Fibroblast of lung (primary cell): ENCODE measurements at regions not wholly inside any gene's neighbourhood (a gene's known extent, or its start where the extent isn't known, plus 50 kb on each side); places are given as distances from the start of the nearest gene placed in this dataset.

Experiments used
- CTCF ChIP-seq, 2 donors: IDR thresholded peaks in 1 of 2; conservative IDR thresholded peaks in 1 of 2; 1 replicate in 1 of 2; 2 replicates in 1 of 2; pipeline ENCODE4 v1.5.1; 2011 to 2012; ENCODE audit warnings: low read length in 2 of 2, control low read depth in 1 of 2, inconsistent platforms in 1 of 2, low read depth in 1 of 2, mild to moderate bottlenecking in 1 of 2
- EZH2 ChIP-seq: IDR thresholded peaks from 2 replicates; pipeline ENCODE4 v1.5.1; 2012; ENCODE audit warnings: low read length, control low read depth, mild to moderate bottlenecking; ENCODE audit errors: missing control alignments

GRCh38 chr18:1017227-1018058, 112.8 kb downstream of the ADCYAP1 start:
- TF ChIP-seq CTCF (conservative IDR thresholded peaks at IDR 0.05 in 1 of 2, IDR thresholded peaks at IDR 0.05 in 1 of 2; ENCODE audit: low read depth in 1 of 2, low read length in 2 of 2) (no peak), EZH2 (no peak)
